GM21529 (cell line): ENCODE measurements at regions not wholly inside any gene's neighbourhood (a gene's known extent, or its start where the extent isn't known, plus 50 kb on each side); places are given as distances from the start of the nearest gene placed in this dataset.

ENCODE experiments used
- ATAC-seq: cut with Tn5 transposase; IDR thresholded peaks from one replicate; pipeline ENCODE4 v1.9.1; 2021; ENCODE audit not compliant: unreplicated experiment

DNA sequence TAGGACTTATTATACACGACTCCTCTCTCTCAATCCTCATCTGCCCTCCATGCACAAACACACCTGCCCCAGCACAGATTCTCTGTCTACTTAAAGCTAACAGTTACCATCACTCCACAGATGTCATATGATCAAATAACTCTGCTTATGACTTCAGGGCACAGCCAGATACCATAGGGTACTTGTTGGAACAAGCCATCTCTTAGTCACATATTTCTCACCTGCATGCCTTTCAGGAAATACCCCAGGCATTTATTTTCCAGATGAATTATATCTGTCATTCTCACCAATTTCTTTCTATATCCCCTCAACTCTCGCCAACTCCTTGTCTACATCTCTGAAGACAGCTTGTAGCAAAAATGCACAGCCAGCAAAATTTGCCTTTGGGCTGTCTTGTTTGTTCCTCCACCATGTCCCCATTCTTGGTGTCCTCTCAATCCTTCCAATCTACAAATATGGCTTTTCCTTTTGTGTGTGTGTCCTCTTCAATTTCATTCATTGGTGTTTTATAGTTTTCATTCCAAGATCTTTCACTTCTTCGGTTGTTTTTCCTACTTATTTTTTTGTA is 353.9 kb upstream of the CAMK1G start:
- ATAC-seq: no peak

DNA sequence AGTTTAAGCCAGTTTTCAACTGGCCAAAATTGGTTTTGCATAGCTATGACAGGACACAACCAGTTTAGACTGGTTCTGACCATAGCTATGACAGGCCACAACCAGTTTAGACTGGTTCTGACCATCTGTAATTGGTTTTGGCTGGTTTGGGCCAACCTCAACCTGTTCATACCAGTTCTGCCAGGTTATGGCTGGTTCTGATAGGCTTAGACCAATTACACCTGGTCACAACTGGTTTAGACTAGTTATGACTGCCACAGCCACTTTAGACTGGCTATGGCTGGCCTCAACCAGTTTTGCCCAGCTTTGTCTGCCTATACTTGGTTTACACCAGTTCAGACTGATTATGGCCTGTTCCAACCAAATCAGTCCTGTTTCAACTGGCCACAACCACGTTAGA is 353.2 kb upstream of the CAMK1G start:
- no peak for ATAC-seq

DNA sequence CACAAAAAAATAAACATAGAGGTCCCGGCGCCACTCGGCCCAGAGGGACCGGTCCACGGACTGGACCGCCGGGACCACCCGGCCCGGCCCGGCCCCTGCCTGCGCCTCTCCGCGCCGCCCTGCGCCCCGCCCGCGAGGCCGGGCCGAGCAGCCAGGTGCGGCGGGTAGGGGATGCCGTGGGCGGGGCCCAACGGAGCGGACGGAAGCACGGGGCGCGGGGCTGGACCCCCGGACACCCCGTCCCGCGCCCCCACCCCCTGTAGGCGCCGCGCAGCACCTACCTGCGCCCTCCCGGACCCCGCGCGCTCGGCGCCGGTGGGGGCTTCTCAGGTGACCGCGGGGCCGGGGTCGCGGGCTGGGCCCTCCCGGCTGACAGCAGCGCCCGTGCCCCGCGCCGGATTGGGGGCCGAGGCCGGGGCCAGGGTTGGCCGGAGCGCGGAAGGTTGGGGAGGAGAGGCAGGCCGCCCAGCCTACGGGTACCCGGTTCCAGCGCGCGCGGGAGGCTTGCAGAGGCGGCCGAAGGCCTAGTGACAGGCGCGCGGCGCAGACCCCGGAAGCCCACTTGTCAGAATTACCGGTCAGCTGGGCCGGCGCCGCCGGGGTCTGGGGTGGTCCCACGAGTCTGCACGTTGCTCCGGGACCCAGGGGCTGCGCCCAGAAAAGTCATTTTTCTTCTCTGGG is 351.9 kb upstream of the CAMK1G start:
- no peak for ATAC-seq

DNA sequence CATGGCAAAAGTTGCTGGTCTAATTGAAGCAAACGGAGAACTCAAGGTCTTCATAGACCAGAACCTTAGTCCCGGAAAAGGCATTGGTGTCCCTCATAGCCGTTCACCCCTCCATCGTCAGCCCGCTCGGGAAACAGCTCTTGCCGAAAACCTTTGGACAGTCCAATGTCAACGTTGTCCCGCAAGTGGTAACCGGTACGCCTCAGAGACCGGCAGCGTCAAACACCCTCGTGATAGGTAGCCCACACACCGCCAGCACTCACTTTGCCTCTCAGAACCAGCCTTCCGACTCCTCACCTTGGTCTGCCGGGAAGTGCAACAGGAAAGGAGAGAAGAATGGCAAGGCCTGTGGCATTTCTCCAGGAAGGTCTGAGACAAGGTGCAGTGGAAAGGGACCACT is 351.3 kb upstream of the CAMK1G start:
- ATAC-seq: no peak

DNA sequence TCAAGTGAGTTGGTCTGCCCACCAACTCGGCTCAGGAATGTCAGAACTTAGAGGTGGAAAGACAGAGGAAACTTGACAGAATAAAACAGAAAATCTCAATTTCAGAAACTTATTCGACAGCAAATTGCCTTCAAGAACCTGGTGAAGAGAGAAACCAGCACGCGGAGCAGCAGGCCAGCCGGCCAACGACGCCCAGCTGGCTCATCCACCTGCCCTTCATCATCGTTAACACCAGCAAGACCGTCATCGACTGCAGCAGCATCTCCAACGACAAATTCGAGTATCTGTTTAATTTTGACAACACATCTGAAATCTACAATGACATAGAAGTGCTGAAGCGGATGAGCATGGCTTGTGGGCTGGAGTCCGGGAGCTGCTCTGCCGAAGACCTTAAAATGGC is 350.8 kb upstream of the CAMK1G start:
- ATAC-seq: no peak

DNA sequence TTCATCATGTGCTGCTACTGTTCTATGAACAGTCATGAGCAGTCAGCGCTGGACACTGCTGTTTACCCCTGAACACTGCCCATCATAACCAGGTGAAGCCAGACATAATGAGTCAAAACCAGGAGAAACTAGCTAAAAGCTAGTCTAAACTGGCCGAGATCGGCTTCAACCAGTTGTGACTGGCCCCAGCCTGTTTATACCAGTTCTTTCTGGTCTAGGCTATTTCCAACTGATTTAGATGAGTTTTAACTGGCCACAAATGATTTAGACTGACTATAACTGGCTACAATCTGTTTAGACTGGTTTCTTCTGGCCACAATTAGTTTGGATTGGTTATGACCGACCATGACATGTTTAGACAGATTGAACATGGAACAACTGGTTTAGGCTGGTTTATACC is 348.3 kb upstream of the CAMK1G start:
- no peak for ATAC-seq

DNA sequence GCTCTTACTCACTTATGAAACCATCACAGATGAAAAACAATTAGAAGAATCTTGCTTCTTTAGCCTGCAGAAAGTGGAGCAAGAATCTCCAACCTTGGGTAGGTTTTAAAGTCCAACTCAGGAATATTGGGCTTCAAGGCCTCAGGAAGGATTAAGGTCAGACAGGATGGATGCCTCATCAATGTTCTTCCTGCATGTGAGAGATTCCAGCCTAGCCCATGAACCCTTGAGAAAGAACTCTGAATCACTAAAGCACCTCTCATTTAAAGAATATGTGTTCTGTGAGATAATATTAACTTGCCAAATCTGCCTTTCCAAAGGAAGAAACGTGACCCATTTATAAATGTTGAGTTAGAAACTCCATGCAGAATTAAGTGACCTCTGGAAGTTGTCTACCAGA is 345.2 kb upstream of the CAMK1G start:
- ATAC-seq: no peak

DNA sequence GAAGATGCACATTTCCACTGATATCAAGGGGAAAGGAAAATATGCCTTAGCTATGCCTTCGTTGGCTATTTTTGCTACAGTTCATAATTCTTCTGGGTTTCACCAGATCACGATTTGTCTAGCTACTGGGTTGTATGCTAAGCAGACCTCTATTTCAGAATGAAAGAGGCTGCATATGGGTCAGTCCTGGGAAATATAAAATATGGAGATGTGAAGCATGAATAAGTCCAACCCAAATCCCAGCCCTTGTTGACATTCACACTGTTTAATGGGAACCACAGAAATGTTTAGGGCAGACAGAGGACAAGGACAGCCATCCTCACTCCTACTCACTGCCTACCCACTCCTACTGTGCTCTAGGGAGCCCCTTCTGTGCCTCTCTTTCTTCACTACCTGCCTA is 343.2 kb upstream of the CAMK1G start:
- no peak for ATAC-seq

DNA sequence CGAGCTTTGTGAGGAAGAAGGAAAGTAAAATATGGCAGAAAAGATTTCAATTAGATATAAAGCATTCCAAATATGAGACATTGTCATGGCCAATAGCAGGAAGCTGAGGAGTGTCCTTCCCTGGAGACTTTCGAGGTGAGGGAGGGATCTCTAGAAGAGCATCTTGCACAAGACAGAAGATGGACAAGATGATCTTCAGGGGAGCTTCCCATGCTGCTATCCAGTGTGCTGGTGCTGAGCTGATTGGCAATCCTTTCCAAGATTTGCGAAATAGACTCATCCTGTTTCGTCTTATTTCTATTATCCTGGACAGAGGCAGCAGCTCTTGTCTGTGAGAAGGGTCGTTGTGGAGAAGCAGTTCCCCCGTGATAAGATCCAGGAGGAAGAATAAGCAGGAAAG is 342.0 kb upstream of the CAMK1G start:
- no peak for ATAC-seq

DNA sequence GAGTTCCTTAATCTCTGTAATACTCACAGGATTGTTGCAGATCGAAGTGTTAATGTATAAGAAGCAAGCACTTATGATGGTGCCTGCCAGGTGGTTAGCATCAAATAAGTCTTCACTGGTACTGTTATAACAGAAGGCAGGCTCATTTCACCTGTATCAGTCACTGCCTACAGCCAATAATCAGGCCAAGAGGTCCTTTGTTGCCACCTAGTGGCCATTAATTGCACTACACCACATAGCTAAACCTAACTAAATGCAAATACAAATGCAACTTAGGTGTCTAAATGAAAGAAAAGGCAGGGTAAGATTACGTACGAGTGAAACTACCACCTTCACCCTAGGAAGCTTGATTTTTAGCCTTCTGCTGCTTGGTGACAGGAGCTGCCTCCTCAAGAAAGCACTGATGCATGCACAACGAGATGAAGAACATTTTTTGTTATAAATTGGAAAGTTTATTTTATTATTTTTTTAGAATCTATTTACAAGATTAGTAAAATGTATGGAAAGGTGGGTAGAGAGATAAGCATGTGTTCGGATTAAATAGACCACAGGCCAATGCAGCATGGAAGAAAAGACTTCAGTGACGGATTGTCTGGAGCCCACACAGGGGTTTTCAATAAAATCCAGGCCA is 334.8 kb upstream of the CAMK1G start:
- ATAC-seq: peak; percentile 79

DNA sequence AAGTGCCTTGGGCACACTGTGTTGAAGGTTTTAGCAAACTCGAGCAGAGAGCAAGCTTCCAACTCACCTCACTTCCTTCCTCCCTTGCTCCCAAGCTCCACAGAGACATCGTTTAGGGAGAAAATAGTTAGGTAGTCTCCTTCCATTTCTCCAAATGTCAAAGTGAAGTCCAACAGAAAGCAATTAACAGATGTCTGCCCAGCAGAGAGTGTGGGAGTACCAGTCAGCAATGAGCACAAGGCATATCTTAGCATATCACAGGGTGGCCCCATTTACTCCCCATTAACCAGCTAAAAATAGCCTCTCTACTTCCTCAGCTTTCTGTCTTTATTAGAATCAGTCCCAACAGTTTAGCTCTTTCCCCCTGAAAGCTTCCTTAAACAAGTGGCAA is 334.2 kb upstream of the CAMK1G start:
- ATAC-seq: no peak

DNA sequence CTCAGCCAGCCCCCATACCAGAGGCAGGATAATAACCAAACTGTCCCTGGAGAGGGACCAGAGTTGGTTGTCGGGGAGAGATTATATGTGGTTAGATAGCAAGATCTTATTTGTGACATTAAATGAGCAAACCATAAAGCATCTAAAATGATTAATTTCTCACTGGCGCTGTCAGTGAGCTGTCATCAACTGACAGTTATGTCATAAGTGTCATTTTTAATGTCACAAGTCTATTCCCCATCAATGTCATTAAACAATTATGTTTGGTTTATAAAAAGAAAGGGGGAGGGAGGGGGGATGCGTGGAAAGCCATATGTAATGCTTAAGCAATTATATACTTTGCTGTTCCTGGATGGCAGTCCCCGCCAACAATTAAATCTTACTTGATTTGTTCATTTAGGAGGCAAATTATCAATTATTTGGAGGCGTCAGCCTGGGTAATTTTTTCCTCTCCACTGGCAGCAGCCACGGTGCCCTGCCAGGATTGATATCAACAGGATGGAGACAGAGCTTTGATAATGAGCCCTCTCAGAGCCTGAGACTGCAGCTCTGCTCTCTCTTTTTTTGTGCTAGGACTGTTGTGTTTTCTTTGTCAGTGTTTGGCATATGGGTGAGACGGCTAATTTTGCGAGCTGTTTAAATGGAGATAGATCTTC is 333.6 kb upstream of the CAMK1G start:
- no peak for ATAC-seq

DNA sequence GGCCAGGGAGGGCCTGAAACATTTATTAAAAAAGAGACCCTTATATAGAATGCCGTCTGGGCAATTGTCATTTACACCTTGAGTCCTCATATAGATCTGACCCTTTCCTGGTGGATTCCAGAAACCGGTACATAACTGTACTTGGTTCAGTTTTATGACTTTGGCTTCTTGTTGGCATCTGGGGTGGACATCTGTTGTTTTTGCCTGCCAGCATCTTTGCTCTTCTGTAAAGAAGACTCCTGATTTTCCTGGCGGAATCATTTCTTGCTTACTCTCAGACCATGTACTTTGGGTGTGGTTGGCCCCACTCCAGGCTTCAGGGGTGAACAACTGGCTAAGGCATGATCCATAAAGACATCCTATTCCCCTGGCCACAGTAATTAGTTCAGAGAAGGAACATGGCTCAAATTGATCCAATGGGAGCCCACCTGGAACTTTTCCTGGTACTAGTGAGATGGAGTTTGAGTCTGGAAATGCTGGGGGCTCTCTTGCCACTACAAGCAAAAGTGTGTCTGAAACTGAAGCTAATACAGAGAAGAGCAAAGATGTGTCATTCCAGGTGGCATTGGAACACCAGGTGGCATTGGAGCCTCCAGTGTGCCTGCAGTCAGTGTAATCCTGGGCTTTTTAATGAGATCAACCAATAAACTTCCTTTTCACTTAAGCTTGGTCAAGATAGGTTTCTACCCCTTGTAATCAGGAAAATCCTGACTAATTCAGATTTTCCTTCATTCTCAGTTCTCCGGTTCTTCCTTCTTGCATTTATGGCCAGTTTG is 332.5 kb upstream of the CAMK1G start:
- ATAC-seq: no peak

DNA sequence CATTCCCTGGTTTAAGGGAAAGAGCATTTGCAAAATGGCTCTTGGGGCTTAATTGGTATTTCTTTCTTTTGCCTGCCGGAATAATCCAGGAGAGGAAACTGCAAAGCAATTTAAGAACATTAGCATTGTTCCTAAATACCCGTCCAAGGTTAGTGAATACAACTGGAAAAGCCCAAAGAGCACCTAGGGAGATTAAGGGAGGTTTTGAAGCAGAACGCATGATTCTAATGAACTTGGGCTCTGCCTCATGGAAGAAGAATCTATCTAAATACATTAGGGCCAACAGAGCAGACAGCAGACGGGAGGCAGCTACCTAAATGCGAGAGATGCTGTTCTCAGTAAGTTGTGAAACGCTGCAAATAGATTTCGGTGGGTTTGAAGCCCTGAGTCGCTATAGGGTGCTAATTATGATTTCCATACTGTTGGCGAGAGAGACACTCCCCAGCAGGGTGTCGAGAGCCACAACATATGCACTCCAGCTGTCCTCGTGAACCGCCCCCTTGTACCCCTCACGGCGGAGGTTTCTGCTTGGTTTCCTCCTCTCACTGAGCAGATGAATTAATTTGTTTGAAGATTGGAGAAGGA is 326.7 kb upstream of the CAMK1G start:
- ATAC-seq: no peak

DNA sequence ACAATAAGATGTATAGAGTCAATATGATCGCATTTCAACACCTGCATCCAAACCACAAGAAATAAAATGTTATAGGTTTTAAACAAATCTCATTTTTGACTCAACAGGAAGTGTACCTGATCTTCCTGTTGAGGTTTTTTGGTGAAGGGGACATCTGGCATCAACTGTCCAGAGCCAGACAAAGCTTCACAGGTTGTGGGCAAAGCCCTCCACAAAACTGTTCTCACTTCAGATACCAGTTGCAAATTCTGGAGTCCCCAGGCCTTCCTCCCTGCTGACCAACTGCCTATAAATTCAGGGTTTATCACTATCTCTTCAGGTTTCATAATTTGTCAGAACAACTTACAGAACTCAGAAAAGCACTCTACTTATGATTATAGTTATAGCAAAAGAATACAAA is 326.1 kb upstream of the CAMK1G start:
- ATAC-seq: no peak

DNA sequence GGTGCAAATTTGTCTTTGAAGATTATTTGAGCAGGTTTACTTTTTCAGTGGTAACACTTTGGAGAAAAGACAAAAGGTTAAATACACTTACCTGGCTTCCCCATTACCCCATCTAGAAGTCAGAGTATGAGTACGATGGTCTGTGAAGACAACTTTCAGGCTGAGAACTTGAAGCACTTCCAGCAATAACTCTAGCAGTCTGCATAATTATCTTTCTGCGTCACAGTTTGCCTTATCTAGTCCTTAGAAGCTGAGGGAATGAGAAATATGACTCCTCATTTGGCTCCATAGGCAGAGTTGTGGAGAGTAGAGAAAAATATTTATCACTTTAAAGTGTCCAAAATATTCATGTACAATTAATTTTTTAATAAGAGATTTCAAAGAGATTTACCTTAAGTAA is 323.4 kb upstream of the CAMK1G start:
- ATAC-seq: no peak

DNA sequence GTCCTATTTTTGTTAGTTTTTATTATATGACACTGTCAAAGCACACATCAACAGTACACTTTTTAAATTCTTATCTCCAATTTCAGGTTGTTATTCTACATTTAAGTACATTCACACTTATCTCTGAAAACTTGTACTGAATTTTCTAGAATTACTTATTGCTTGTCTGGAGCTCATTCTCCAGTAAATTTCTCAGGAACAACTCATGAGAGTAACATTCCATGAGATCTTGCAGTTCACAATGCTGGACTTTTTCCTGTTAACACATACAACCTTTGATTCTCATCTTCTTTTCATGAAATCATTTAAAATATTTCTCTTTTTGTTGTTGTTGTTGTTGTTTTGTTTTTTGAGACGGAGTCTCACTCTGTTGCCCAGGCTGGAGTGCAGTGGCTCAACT is 320.9 kb upstream of the CAMK1G start:
- ATAC-seq: no peak

DNA sequence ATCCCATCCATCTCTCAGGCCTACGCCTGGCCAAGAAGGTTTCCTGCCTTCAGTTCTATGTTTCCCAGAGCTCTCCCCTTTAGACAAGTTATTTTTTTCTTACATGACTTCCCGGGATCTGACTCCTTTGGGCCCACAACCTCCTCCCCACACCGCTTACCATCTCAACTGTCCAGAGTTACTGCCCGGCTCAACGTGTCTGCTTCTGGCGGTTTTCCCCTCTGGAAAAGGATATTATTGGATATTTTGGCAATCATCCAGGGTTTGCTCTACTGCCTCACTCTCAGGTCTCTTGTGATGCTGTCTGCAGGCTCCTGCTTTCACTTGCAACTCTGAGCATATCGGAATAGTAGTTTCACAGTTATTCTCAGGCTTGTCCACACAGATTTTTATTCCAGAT is 318.2 kb upstream of the CAMK1G start:
- no peak for ATAC-seq

DNA sequence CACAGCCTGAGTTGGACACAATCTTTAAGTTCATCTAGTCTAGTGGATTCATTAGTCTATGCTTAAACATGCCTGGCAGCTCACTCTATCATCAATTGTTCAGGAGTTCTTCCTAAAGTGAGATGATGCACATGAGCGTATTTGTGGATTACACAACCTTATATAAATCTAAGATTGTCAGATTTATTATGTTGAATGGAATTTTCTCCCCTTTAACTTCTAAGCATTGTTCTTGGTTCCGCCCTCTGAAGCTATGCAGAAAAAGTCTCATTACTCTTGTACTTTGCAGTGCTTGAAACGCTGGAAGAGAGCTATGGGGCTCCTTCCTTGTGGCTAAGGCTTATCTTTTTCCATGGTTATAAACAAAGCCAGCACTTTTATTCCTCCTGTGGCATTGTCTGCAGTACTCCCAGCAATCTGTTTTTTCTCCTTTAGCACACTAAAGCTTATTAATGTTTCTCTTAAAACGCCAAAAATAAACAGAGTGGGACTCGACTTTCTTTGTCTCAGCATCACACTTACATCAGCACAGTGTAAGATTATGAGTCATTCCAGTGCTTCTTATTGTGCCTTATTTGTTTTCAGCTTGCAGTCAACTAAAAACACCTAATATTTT is 316.8 kb upstream of the CAMK1G start:
- ATAC-seq: no peak

DNA sequence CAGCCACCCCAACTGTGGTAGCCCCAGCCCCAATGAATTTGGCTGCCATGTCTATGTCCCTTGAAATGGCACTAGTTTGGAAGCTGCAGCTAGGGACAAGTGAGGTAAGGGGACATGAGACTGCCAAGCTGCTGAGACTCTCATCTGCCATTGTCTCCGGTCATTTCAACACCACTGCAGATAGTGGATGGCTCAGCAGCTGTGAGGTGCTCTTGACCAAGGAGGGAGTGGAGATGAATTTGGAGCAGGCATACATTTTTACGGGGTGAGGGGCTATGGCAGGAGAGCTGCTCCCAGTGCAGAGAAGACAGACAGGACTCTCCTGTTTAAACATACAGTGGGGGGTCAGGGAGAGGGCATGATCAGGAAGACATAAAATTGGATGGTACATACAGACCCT is 315.5 kb upstream of the CAMK1G start:
- no peak for ATAC-seq

DNA sequence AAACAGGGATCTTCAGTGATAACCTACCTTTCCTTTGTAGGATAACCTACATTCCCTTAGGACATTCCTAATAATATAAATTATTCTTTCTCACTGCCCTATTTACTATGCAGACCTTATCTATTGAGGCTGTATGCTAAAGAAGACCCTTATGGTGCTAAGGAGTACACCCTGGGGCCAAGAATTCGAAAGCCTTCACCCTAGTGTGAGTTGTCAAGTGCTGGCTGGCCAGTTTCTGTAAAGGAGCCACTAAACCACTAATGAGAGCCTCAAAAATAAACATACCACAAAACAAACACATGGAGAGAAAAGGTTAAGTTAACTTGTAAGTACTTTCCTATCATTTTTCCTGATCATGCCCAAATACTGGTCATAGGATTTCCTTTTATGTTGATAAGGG is 315.0 kb upstream of the CAMK1G start:
- ATAC-seq: no peak
